HepG2 (cell line): ENCODE measurements at regions not wholly inside any gene's neighbourhood (a gene's known extent, or its start where the extent isn't known, plus 50 kb on each side); places are given as distances from the start of the nearest gene placed in this dataset.

Experiments used
- ATAC-seq: fragments of 200-7000 bp; cut with Tn5 transposase; 3 replicates; pipeline ENCODE4 v1.9.1; 2020; ENCODE audit warnings: mild to moderate bottlenecking, moderate library complexity
- BruUV-seq: library from RNA; stranded (reverse); fragments of 400-500 nt; replicated peaks from 2 replicates; lab custom pipeline; 2021; lab: Mats Ljungman, UMichigan
- CTCF ChIA-PET: fragments of 300-600 bp; formaldehyde crosslinking; extraction: SDS; loops from one replicate; lab custom pipeline; 2021; ENCODE audit warnings: low total read pairs, inconsistent platforms, low intra/inter-chr PET ratio; lab: Yijun Ruan, JAX
- POLR2A ChIA-PET: fragments of 350-600 bp; sonication (Branson Sonifier 250); formaldehyde crosslinking; loops from one replicate; lab custom pipeline; 2020; ENCODE audit warnings: antibody characterized with exemption, inconsistent platforms; lab: Yijun Ruan, JAX
- DNase-seq: peaks from one replicate; pipeline ENCODE4 v3.0.0-alpha.2; 2015; ENCODE audit warnings: low spot score
- FAIRE-seq: peaks from 3 replicates; lab custom pipeline; 2011; peaks lifted over from hg19 to GRCh38; lab: Jason Lieb, UNC
- H2AFZ ChIP-seq: one replicate; pipeline ENCODE4 v1.6.1; 2011; ENCODE audit warnings: low read length, inconsistent platforms
- H3K27ac ChIP-seq: fragments of 300-600 bp; 3 replicates; pipeline ENCODE4 v1.8.0; 2011; ENCODE audit warnings: mixed run types, mild to moderate bottlenecking, mixed read lengths, low read length, inconsistent platforms; ENCODE audit not compliant: insufficient read depth; ENCODE audit errors: extremely low read length
- H3K27me3 ChIP-seq, 2 experiments: fragments of 200-600 bp in 1 of 2; 2 replicates in 1 of 2; 3 replicates in 1 of 2; pipeline versions ENCODE4 v1.6.0 to v1.8.0; 2011; ENCODE audit warnings: low read length in 2 of 2, mild to moderate bottlenecking in 2 of 2, moderate library complexity in 2 of 2, inconsistent platforms in 1 of 2; ENCODE audit not compliant: insufficient read depth in 2 of 2, control insufficient read depth in 1 of 2
- H3K36me3 ChIP-seq, 2 experiments: fragments of 200-600 bp in 1 of 2; replicated peaks in 1 of 2; 2 replicates in 1 of 2; 3 replicates in 1 of 2; pipeline versions ENCODE4 v1.5.1 to v1.8.0; 2011; ENCODE audit warnings: low read length in 2 of 2, inconsistent platforms in 1 of 2; ENCODE audit not compliant: insufficient read depth in 2 of 2, control insufficient read depth in 1 of 2
- H3K4me1 ChIP-seq: 2 replicates; pipeline ENCODE4 v1.5.1; 2012; ENCODE audit warnings: low read length, inconsistent platforms; ENCODE audit not compliant: insufficient read depth
- H3K4me2 ChIP-seq: 2 replicates; pipeline ENCODE4 v1.6.0; 2011; ENCODE audit warnings: low read depth, low read length, inconsistent platforms
- H3K4me3 ChIP-seq, 3 experiments: fragments of 200-600 bp in 1 of 3; sonication (generic), shearing (Covaris generic) in 1 of 3; replicated peaks in 1 of 3; 2 replicates each; pipeline ENCODE4 v1.5.1; 2011 to 2016; ENCODE audit warnings: low read length in 3 of 3, inconsistent platforms in 2 of 3, low read depth in 2 of 3, mild to moderate bottlenecking in 2 of 3, control low read depth in 1 of 3, mixed read lengths in 1 of 3; ENCODE audit not compliant: insufficient read depth in 1 of 3
- H3K79me2 ChIP-seq: one replicate; pipeline ENCODE4 v1.6.1; 2011; ENCODE audit warnings: low read length, inconsistent platforms; ENCODE audit not compliant: insufficient read depth
- H3K9ac ChIP-seq: 2 replicates; pipeline ENCODE4 v1.6.0; 2011; ENCODE audit warnings: mild to moderate bottlenecking, low read depth, low read length, inconsistent platforms; ENCODE audit not compliant: insufficient read depth
- H3K9me3 ChIP-seq: 2 replicates; pipeline ENCODE4 v1.5.1; 2012; ENCODE audit warnings: mild to moderate bottlenecking, low read length
- H4K20me1 ChIP-seq: 2 replicates; pipeline ENCODE4 v1.6.0; 2011; ENCODE audit warnings: inconsistent platforms, mild to moderate bottlenecking, low read length, moderate library complexity; ENCODE audit not compliant: insufficient read depth
- ADNP ChIP-seq: sonication (generic); formaldehyde crosslinking; IDR thresholded peaks from 2 replicates; pipeline ENCODE4 v1.4.0; 2020; ENCODE audit warnings: missing genetic modification reagents
- DNMT1 ChIP-seq: sonication (generic); formaldehyde crosslinking; IDR thresholded peaks from 2 replicates; pipeline ENCODE4 v1.5.1; 2020; ENCODE audit warnings: mild to moderate bottlenecking, missing genetic modification reagents
- GTF3A ChIP-seq: sonication (generic); formaldehyde crosslinking; conservative IDR thresholded peaks from 2 replicates; pipeline ENCODE4 v1.4.0; 2020; ENCODE audit warnings: mild to moderate bottlenecking, missing genetic modification reagents
- NR1H2 ChIP-seq: sonication (generic); formaldehyde crosslinking; IDR thresholded peaks from 2 replicates; pipeline ENCODE4 v1.8.1; 2022; ENCODE audit warnings: low read depth, missing genetic modification reagents, borderline replicate concordance
- ZFP1 ChIP-seq: IDR thresholded peaks from 2 replicates; pipeline ENCODE4 v1.6.1; 2016
- ZNF12 ChIP-seq: sonication (generic); formaldehyde crosslinking; IDR thresholded peaks from 2 replicates; pipeline ENCODE4 v1.5.0; 2020; ENCODE audit warnings: missing genetic modification reagents
- ZNF124 ChIP-seq: sonication (generic); formaldehyde crosslinking; IDR thresholded peaks from 2 replicates; pipeline ENCODE4 v1.4.0; 2020; ENCODE audit warnings: missing genetic modification reagents
- ZNF331 ChIP-seq: sonication (generic); formaldehyde crosslinking; IDR thresholded peaks from 2 replicates; pipeline ENCODE4 v1.4.0; 2020; ENCODE audit warnings: missing genetic modification reagents
- ZNF343 ChIP-seq: sonication (generic); formaldehyde crosslinking; IDR thresholded peaks from 2 replicates; pipeline ENCODE4 v1.4.0; 2020; ENCODE audit warnings: mild to moderate bottlenecking, missing genetic modification reagents
- ZNF670 ChIP-seq: sonication (generic); formaldehyde crosslinking; IDR thresholded peaks from 2 replicates; pipeline ENCODE4 v1.8.0; 2022; ENCODE audit warnings: mild to moderate bottlenecking, missing genetic modification reagents, borderline replicate concordance
- WGBS: methylation state at CpG from one replicate; pipeline ENCODE4 v1.1.6; 2017; ENCODE audit warnings: low lambda C conversion rate; 5-methylcytosine and 5-hydroxymethylcytosine counted together
- in situ Hi-C: cut with HindIII; loops from 2 replicates; pipeline ENCODE4 v1.10.0; 2017; ENCODE audit warnings: low pct_unique_long_range_greater_than_20kb; ENCODE audit not compliant: extremely low pct_ligation_motif_present
- intact Hi-C: fragments of 100-400 bp; cut with micrococcal nuclease; formaldehyde crosslinking; loops from one replicate; pipeline ENCODE4 v1.10.0; 2022; ENCODE audit not compliant: unreplicated experiment
- TF ChIP-seq, protein P1 (sequence below): IDR thresholded peaks from 2 replicates; pipeline ENCODE4 v1.6.1; 2016; ENCODE audit warnings: missing biosample characterization, missing genetic modification reagents, low read depth
- TF ChIP-seq, protein P2 (sequence below): sonication (generic); formaldehyde crosslinking; IDR thresholded peaks from 2 replicates; pipeline ENCODE4 v1.5.1; 2020; ENCODE audit warnings: missing genetic modification reagents, mild to moderate bottlenecking, borderline replicate concordance
- TF ChIP-seq, protein P3 (sequence below): sonication (generic); formaldehyde crosslinking; IDR thresholded peaks from 2 replicates; pipeline ENCODE4 v1.5.0; 2020; ENCODE audit warnings: missing genetic modification reagents
- TF ChIP-seq, protein P4 (sequence below): sonication (generic); formaldehyde crosslinking; IDR thresholded peaks from 2 replicates; pipeline ENCODE4 v1.8.1; 2023; ENCODE audit warnings: missing genetic modification reagents, inconsistent platforms, borderline replicate concordance
- TF ChIP-seq, protein P5 (sequence below): sonication (generic); formaldehyde crosslinking; IDR thresholded peaks from 2 replicates; pipeline ENCODE4 v1.4.0; 2020; ENCODE audit warnings: low read depth, missing genetic modification reagents

DNA sequence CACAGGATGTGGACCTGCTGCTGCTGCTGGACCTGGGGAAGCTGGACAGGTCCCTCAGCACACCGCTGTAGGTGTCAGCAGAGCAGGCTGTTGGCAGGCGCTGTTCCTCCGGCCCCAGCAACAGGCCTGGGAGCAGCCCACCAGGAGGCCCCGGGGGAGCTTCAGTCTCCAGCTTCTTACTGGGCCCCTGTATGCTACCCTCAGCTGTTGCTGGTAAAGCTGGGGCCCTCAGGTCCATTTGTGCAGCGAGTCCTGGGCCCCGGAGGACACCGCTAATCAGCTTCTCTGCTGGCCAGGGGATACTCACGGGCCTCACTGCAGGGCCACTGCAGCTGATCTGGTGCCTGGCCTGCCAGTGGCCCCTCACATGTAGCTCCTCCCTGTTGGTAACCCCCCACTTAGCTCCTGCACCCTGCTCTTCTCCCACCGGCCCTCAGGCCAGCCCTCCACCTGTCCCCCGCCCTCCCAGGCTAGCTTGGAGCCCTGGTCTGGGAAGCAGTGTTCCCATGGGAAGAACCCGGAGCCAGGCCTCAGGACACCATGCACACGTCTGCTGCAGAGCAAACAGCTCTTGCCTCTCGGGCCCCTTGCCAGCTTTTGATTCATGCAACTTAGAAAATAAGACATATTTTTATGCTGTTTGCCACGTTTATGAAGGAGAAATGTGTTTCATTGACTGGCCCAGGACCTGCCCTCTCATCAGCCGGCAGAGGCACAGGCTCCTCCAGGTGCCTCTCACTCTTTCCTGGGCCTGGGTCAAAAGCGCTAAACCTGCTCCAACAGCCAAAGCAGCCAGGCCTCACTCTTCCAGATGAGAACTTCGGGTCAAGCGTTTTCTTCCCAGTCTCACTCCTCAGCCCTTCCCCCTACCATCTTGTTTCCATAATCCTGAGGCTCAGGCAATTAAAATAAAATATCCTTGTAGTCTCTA, 61.0 kb upstream of the ADAMTS2 start:
- FAIRE-seq, result no peak

More for the DNA sequence above, 61.0 kb upstream of the ADAMTS2 start:
- no peak overlapping the region for H3K4me2 ChIP-seq
- H3K4me1 ChIP-seq, result no peaks in the 10 kb centered on the region
- DNase-seq (no peak), ATAC-seq (no peak)
- 24% methylated on average over 14 of the region's 18 CpGs for WGBS
- ChIA-PET CTCF (no interaction called here), POLR2A (no interaction called here)
- H3K4me3 ChIP-seq, result no peak overlapping the region
- H3K27me3 ChIP-seq, result peaks cover 0 to 10% of the 10 kb centered on the region in 2 experiments; a peak in 1 of 5 replicates
- BruUV-seq, result no TSS peak
- intact Hi-C loops (no loop called here), in situ Hi-C loops (no loop called here)
- TF ChIP-seq ZNF124, result no peak
- TF ChIP-seq, protein P1, sequence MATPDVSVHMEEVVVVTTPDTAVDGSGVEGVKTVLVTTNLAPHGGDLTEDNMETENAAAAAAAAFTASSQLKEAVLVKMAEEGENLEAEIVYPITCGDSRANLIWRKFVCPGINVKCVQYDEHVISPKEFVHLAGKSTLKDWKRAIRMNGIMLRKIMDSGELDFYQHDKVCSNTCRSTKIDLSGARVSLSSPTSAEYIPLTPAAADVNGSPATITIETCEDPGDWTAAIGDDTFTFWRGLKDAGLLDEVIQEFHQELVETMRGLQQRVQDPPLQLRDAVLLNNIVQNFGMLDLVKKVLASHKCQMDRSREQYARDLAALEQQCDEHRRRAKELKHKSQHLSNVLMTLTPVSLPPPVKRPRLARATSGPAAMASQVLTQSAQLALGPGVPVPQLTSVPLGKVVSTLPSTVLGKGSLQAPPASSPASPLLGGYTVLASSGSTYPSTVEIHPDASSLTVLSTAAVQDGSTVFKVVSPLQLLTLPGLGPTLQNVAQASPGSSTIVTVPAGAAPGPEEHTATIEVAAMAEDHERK (CRISPR knock-in tag), result no peak
- no peak for TF ChIP-seq ZFP1
- TF ChIP-seq ZNF343 (CRISPR knock-in tag), result no peak
- TF ChIP-seq, protein P2, sequence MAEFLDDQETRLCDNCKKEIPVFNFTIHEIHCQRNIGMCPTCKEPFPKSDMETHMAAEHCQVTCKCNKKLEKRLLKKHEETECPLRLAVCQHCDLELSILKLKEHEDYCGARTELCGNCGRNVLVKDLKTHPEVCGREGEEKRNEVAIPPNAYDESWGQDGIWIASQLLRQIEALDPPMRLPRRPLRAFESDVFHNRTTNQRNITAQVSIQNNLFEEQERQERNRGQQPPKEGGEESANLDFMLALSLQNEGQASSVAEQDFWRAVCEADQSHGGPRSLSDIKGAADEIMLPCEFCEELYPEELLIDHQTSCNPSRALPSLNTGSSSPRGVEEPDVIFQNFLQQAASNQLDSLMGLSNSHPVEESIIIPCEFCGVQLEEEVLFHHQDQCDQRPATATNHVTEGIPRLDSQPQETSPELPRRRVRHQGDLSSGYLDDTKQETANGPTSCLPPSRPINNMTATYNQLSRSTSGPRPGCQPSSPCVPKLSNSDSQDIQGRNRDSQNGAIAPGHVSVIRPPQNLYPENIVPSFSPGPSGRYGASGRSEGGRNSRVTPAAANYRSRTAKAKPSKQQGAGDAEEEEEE, result no peak
- TF ChIP-seq ZNF12, result no peak
- TF ChIP-seq GTF3A (CRISPR knock-in tag), result no peak
- TF ChIP-seq NR1H2 (CRISPR knock-in tag), result no peak
- TF ChIP-seq, protein P3, sequence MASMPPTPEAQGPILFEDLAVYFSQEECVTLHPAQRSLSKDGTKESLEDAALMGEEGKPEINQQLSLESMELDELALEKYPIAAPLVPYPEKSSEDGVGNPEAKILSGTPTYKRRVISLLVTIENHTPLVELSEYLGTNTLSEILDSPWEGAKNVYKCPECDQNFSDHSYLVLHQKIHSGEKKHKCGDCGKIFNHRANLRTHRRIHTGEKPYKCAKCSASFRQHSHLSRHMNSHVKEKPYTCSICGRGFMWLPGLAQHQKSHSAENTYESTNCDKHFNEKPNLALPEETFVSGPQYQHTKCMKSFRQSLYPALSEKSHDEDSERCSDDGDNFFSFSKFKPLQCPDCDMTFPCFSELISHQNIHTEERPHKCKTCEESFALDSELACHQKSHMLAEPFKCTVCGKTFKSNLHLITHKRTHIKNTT (CRISPR knock-in tag), result no peak
- no peak for TF ChIP-seq ZNF331 (CRISPR knock-in tag)
- TF ChIP-seq ADNP (CRISPR knock-in tag), result no peak
- no peak for TF ChIP-seq ZNF670 (CRISPR knock-in tag)
- TF ChIP-seq, protein P4, sequence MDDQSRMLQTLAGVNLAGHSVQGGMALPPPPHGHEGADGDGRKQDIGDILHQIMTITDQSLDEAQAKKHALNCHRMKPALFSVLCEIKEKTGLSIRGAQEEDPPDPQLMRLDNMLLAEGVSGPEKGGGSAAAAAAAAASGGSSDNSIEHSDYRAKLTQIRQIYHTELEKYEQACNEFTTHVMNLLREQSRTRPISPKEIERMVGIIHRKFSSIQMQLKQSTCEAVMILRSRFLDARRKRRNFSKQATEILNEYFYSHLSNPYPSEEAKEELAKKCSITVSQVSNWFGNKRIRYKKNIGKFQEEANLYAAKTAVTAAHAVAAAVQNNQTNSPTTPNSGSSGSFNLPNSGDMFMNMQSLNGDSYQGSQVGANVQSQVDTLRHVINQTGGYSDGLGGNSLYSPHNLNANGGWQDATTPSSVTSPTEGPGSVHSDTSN, result no peak
- no peak for TF ChIP-seq DNMT1 (CRISPR knock-in tag)
- TF ChIP-seq, protein P5, sequence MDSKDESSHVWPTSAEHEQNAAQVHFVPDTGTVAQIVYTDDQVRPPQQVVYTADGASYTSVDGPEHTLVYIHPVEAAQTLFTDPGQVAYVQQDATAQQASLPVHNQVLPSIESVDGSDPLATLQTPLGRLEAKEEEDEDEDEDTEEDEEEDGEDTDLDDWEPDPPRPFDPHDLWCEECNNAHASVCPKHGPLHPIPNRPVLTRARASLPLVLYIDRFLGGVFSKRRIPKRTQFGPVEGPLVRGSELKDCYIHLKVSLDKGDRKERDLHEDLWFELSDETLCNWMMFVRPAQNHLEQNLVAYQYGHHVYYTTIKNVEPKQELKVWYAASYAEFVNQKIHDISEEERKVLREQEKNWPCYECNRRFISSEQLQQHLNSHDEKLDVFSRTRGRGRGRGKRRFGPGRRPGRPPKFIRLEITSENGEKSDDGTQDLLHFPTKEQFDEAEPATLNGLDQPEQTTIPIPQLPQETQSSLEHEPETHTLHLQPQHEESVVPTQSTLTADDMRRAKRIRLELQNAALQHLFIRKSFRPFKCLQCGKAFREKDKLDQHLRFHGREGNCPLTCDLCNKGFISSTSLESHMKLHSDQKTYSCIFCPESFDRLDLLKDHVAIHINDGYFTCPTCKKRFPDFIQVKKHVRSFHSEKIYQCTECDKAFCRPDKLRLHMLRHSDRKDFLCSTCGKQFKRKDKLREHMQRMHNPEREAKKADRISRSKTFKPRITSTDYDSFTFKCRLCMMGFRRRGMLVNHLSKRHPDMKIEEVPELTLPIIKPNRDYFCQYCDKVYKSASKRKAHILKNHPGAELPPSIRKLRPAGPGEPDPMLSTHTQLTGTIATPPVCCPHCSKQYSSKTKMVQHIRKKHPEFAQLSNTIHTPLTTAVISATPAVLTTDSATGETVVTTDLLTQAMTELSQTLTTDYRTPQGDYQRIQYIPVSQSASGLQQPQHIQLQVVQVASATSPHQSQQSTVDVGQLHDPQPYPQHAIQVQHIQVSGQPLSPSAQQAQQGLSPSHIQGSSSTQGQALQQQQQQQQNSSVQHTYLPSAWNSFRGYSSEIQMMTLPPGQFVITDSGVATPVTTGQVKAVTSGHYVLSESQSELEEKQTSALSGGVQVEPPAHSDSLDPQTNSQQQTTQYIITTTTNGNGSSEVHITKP (CRISPR knock-in tag), result no peak
- H3K79me2 ChIP-seq, result no peaks in the 10 kb centered on the region
- H3K36me3 ChIP-seq, result no peaks in the 10 kb centered on the region
- H2AFZ ChIP-seq, result no peak overlapping the region
- H3K9me3 ChIP-seq, result peaks cover 9% of the 10 kb centered on the region
- H3K27ac ChIP-seq, result no peak overlapping the region
- H4K20me1 ChIP-seq, result no peaks in the 10 kb centered on the region
- no peak overlapping the region for H3K9ac ChIP-seq
